GM23338 (cell line): ENCODE measurements at regions not wholly inside any gene's neighbourhood (a gene's known extent, or its start where the extent isn't known, plus 50 kb on each side); places are given as distances from the start of the nearest gene placed in this dataset.

Experiments used
- ATAC-seq: fragments of 200-7000 bp; cut with Tn5 transposase; 3 replicates; pipeline ENCODE4 v1.9.1; 2020
- DNase-seq: peaks from one replicate; pipeline ENCODE4 v3.0.0-alpha.2; 2015; ENCODE audit warnings: low spot score
- H2AFZ ChIP-seq: fragments of 200-600 bp; sonication (generic); 2 replicates; pipeline ENCODE4 v1.8.0; 2016; ENCODE audit warnings: antibody characterized with exemption, mild to moderate bottlenecking, moderate library complexity
- H3F3A ChIP-seq: fragments of 200-600 bp; sonication (generic); replicated peaks from 2 replicates; pipeline ENCODE4 v1.8.0; 2017; ENCODE audit warnings: antibody characterized with exemption, mixed run types, low read depth
- H3K27ac ChIP-seq: fragments of 200-600 bp; sonication (generic); 2 replicates; pipeline ENCODE4 v1.6.1; 2016; ENCODE audit warnings: low read depth
- H3K27me3 ChIP-seq: fragments of 200-600 bp; sonication (generic); 2 replicates; pipeline ENCODE4 v1.8.0; 2016; ENCODE audit warnings: mild to moderate bottlenecking, mixed run types, moderate library complexity; ENCODE audit not compliant: insufficient read depth
- H3K36me3 ChIP-seq: fragments of 200-600 bp; sonication (generic); 2 replicates; pipeline ENCODE4 v1.8.0; 2016; ENCODE audit warnings: mild to moderate bottlenecking; ENCODE audit not compliant: insufficient read depth
- H3K4me1 ChIP-seq: fragments of 200-600 bp; sonication (generic); 2 replicates; pipeline ENCODE4 v1.8.0; 2016; ENCODE audit warnings: mild to moderate bottlenecking, moderate library complexity; ENCODE audit not compliant: insufficient read depth
- H3K4me2 ChIP-seq: fragments of 200-600 bp; sonication (generic); 2 replicates; pipeline ENCODE4 v1.7.1; 2017; ENCODE audit warnings: mixed run types
- H3K4me3 ChIP-seq: fragments of 200-600 bp; sonication (generic); 2 replicates; pipeline ENCODE4 v1.6.1; 2016; ENCODE audit warnings: mixed run types
- H3K79me2 ChIP-seq: fragments of 200-600 bp; sonication (generic); replicated peaks from 2 replicates; pipeline ENCODE4 v1.8.0; 2017; ENCODE audit warnings: mild to moderate bottlenecking; ENCODE audit not compliant: insufficient read depth
- H3K9me2 ChIP-seq: fragments of 200-600 bp; sonication (generic); 2 replicates; pipeline ENCODE4 v1.8.0; 2017; ENCODE audit not compliant: insufficient read depth
- H4K20me1 ChIP-seq: fragments of 200-600 bp; sonication (generic); replicated peaks from 2 replicates; pipeline ENCODE4 v1.8.0; 2017; ENCODE audit warnings: mild to moderate bottlenecking; ENCODE audit not compliant: insufficient read depth
- H3K27ac Mint-ChIP-seq: 2 replicates; pipeline ENCODE4 v1.8.0; 2020; ENCODE audit warnings: inconsistent platforms, mild to moderate bottlenecking, moderate library complexity, mixed read lengths
- H3K27me3 Mint-ChIP-seq: 3 replicates; pipeline ENCODE4 v1.8.0; 2022; ENCODE audit warnings: low read depth, mild to moderate bottlenecking, moderate library complexity, mixed read lengths, inconsistent platforms; ENCODE audit not compliant: insufficient read depth, poor library complexity
- H3K36me3 Mint-ChIP-seq: 3 replicates; pipeline ENCODE4 v1.8.0; 2021; ENCODE audit warnings: low read depth, mild to moderate bottlenecking, inconsistent platforms, moderate library complexity, mixed read lengths
- H3K4me1 Mint-ChIP-seq: 3 replicates; pipeline ENCODE4 v1.8.0; 2020; ENCODE audit warnings: mild to moderate bottlenecking, inconsistent platforms, mixed read lengths
- H3K4me3 Mint-ChIP-seq: 3 replicates; pipeline ENCODE4 v1.8.0; 2021; ENCODE audit warnings: moderate library complexity, mild to moderate bottlenecking, inconsistent platforms, mixed read lengths
- H3K9me3 Mint-ChIP-seq: 3 replicates; pipeline ENCODE4 v1.8.0; 2020; ENCODE audit warnings: moderate library complexity, mild to moderate bottlenecking, inconsistent platforms, mixed read lengths
- CREB1 ChIP-seq: fragments of 250-450 bp; sonication (Bioruptor Pico); IDR thresholded peaks from 2 replicates; pipeline ENCODE4 v1.5.0; 2020; ENCODE audit warnings: low read depth, mild to moderate bottlenecking, moderate library complexity
- CTCF ChIP-seq, 2 experiments: fragments of 200-600 bp in 1 of 2; sonication (generic) in 1 of 2; conservative IDR thresholded peaks; 2 replicates each; pipeline versions ENCODE4 v1.5.1 to v1.6.1; 2016 to 2017; ENCODE audit warnings: antibody characterized with exemption in 2 of 2, low read depth in 2 of 2, mild to moderate bottlenecking in 2 of 2, moderate library complexity in 1 of 2
- ETS1 ChIP-seq: IDR thresholded peaks from 2 replicates; pipeline ENCODE4 v1.6.1; 2016; ENCODE audit warnings: antibody characterized with exemption
- EZH2 ChIP-seq: fragments of 200-600 bp; sonication (generic); IDR thresholded peaks from one replicate; pipeline ENCODE4 v1.8.0; 2017; ENCODE audit warnings: antibody characterized with exemption, mild to moderate bottlenecking, low read depth; ENCODE audit not compliant: unreplicated experiment
- EZH2phosphoT487 ChIP-seq: fragments of 200-600 bp; sonication (generic); IDR thresholded peaks from one replicate; pipeline ENCODE4 v1.8.1; 2018; ENCODE audit warnings: antibody characterized with exemption; ENCODE audit not compliant: unreplicated experiment
- JUNB ChIP-seq: IDR thresholded peaks from one replicate; pipeline ENCODE4 v1.6.1; 2016; ENCODE audit warnings: antibody characterized with exemption; ENCODE audit not compliant: unreplicated experiment
- NANOG ChIP-seq: IDR thresholded peaks from 2 replicates; pipeline ENCODE4 v1.6.1; 2016; ENCODE audit warnings: antibody characterized with exemption, borderline replicate concordance
- POLR2AphosphoS5 ChIP-seq: IDR thresholded peaks from 2 replicates; pipeline ENCODE4 v1.6.1; 2016; ENCODE audit warnings: antibody characterized with exemption, low read depth
- REST ChIP-seq: IDR thresholded peaks from one replicate; pipeline ENCODE4 v1.6.1; 2018; ENCODE audit warnings: antibody characterized with exemption; ENCODE audit not compliant: unreplicated experiment
- STAT1 ChIP-seq: IDR thresholded peaks from one replicate; pipeline ENCODE4 v1.6.1; 2016; ENCODE audit warnings: antibody characterized with exemption; ENCODE audit not compliant: unreplicated experiment
- ZNF114 ChIP-seq: fragments of 250-450 bp; sonication (Bioruptor Pico); IDR thresholded peaks from 2 replicates; pipeline ENCODE4 v1.5.0; 2020; ENCODE audit warnings: mild to moderate bottlenecking, moderate library complexity
- ZNF331 ChIP-seq: fragments of 250-450 bp; sonication (Bioruptor Pico); IDR thresholded peaks from 2 replicates; pipeline ENCODE4 v1.5.0; 2020; ENCODE audit warnings: low read depth, mild to moderate bottlenecking, moderate library complexity

- no peak overlapping the region for H3K4me2 ChIP-seq
- H3K9me2 ChIP-seq, result no peaks in the 10 kb centered on the region; the same call in 1 of the 2 replicates
- no peaks in the 10 kb centered on the region for H3K79me2 ChIP-seq
- H3K36me3 Mint-ChIP-seq, result no peaks in the 10 kb centered on the region; the same call in 2 of the 3 replicates
- no peak overlapping the region for H3K4me3 ChIP-seq
- H3K4me1 Mint-ChIP-seq, result no peaks in the 10 kb centered on the region
- no peaks in the 10 kb centered on the region for H3K27me3 Mint-ChIP-seq
- no peaks in the 10 kb centered on the region for H3K36me3 ChIP-seq
- H4K20me1 ChIP-seq, result no peaks in the 10 kb centered on the region
- H3K4me3 Mint-ChIP-seq, result no peak overlapping the region
- no peak overlapping the region for H2AFZ ChIP-seq
- no peak for TF ChIP-seq JUNB
- no peak for TF ChIP-seq CREB1 (CRISPR knock-in tag)
- TF ChIP-seq ZNF331 (CRISPR knock-in tag), result no peak
- no peak for TF ChIP-seq NANOG
- no peak for TF ChIP-seq POLR2AphosphoS5
- no peak for TF ChIP-seq EZH2
- TF ChIP-seq STAT1, result no peak
- TF ChIP-seq EZH2phosphoT487, result no peak
- TF ChIP-seq ZNF114, result no peak
- no peak for TF ChIP-seq REST
- TF ChIP-seq ETS1, result no peak
- TF ChIP-seq CTCF (conservative IDR thresholded peaks at IDR 0.05; ENCODE audit: low read depth in 2 of 2), result no peak
- no peaks in the 10 kb centered on the region for H3K4me1 ChIP-seq
- H3K27ac ChIP-seq, result no peak overlapping the region
- no peak for ATAC-seq
- DNase-seq, result no peak
- no peaks in the 10 kb centered on the region; the same call in 2 of the 3 replicates for H3K9me3 Mint-ChIP-seq
- H3K27me3 ChIP-seq, result no peaks in the 10 kb centered on the region
- H3K27ac Mint-ChIP-seq, result no peak overlapping the region
- H3F3A ChIP-seq, result no peaks in the 10 kb centered on the region
These were observed 1381.5 kb upstream of the CELF2 start for GRCh38 chr10:9636216-9636615.
